ENCODE measurements at regions not wholly inside any gene's neighbourhood (a gene's known extent, or its start where the extent isn't known, plus 50 kb on each side); places are given as distances from the start of the nearest gene placed in this dataset.

DNA sequence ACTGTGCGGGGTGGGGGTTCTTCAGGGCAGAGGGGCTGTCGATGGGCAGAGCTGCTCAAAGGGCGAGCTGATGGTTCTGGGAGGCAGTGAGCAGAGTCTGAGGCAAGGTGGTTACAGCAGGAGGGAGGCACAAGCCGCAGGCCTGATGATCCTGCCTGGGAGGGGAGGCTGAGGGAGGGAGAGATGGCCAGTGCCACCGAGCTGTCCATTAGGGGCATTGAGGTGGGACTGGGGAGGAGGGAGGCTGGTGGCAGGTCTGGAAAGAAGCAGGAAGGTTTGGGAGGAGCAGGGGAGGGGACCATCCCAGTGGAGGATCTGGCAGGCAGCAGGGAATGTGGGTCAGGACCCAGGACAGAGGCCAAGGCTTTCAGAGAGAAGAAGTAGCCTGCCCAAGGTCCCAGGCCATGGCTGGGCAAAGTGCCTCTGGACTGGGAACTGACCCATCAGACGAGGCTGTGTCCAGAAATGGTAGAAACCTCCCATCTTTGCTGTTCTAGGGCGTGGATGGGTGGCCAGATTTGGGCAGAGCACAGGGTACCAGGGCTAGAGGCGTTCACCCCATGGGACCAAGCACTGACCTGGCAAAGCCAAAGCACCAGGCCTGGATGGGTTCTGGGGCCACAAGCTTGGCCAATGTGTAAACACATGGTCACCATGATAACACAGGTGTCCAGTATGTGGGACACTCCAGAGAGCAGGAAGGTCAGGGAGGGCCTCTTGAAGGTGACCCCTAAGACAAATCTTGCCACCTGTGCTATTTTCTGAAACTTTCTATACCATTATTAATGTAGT is 55.5 kb downstream of the INHBB start:
- DNase-seq (ENCODE audit: low read depth) = no peak

DNA sequence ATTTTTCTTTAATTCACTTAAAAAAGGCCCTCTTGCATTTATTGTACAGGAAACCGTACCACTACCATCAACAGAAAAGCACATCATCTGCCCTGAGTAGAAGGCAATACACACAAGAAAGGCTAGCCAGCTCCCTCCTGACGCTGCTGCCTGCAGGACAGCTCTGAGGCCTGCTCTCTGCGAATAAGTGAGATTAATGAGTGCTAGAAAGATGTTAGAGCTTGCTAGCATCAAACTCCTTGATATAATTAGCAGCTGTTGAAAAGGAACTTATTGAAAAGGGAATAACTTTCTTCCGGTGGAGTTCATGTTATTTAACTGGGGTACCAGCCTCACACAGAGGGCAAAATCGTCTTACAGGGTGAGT is 56.1 kb downstream of the INHBB start:
- no peak for DNase-seq (ENCODE audit: low read depth)

DNA sequence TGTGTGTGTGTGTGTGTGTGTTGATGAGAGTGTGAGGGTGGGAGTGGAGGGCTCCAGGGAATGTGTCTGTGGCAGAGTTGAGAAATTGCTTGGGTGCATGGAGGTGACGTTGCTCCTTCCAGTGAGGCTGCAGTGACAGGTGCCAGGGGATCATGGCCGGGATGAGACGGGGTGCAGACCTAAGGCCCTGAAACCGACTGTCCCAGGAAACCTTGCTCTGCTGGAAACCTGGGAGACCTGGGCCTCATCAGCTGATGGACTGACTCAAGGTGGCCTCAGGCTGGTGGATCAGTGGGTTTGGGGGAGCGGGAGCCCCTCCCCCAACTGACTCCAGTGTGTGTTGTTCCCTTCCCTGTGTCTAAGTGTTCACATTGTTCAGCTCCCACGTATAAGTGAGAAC is 56.6 kb downstream of the INHBB start:
- DNase-seq (ENCODE audit: low read depth) = no peak

DNA sequence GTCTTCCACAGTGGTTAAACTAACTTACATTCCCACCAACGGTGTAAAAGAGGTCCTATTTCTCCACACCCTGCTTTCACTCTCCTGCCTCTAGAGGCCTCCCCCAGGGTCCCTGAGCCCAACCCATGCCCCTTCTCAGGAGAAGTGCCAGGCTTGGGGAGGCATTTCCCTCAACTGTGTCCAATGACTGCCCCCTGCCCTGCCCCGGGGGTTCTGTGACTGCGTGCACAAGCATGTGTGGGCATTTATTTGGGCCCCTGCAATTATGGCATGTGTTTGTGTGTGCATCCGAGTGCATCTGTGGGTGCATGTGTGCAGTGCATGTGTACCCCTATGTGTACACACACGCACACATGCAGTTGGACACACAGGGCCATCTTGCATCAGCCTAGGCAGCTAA is 57.3 kb downstream of the INHBB start:
- DNase-seq (ENCODE audit: low read depth) = no peak

DNA sequence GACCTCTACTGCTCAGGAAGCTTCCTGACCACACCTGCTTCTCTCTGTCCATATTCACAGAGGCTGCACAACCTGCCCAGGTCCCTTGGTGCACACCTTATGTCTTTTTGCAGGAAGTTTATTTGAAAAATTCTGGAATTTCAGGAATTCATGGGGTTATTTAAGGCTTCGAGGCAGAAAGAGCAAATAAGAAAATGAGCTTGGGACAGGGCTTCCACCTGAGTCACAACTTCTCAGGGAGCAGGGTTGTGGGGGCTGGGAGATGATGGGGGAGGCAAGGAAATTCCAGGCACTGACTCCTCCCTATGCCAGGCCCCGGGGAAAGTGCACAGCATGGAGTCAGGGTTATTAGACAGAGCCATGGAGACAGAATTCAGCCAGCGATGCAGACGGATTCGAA is 57.7 kb downstream of the INHBB start:
- no peak for DNase-seq (ENCODE audit: low read depth)

DNA sequence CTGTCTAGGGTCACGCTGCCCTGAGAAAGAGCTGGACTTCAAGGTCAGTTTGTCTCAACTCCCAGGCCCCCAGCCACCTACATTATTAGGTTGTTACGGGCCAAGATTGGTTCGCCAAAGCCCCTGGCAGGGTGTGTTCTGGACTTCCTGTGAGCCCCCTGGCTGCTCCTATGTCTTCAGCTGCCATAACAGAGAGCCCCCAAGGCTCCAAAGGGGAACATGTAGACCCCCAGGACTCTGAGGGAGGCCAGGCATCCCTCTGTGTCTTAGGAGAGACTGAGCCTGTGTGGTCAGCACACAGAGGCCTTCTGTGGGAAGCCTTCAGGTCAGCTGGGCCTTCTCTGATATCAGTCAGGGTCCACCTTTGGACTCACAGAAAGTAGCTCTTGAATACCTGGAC is 58.3 kb downstream of the INHBB start:
- DNase-seq (ENCODE audit: low read depth) = no peak

DNA sequence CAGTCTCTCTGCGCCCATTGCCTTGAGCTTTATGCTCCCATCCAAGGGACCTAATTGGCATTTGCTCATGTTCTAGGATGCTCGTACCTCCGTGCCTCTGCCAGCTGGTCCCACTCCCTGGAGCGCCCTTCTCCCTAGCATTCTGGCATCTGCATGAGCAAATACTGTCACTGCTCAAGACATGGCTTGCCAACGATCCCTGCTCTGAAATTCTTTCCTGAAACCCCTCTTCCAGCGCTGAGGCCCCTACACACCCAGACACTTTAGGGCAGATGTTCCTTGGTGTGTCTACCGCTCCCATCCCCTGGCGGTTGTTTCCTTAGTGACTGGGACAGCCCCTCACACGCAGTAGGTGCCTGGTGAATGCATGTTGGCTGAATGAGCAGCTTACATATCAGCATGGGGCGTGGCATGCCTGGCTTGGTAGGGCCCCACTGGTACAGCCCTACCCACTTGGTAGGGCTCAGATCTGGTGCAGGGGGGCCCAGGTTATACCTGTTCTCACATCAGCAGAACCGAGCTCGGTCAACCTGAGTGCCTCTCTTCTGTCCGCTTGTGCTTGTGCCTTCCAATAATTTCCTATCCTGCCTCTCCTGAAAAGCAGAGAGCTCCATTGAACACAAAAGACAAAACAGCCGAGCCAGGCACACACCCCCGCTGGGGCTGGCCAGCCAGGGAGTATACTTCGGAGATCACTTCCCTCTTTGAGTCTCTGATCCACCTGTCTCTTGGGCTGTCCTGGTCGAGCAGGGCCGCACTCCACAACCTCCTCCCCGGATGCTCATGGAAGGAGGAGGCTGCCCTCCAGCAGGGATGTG is 59.2 kb downstream of the INHBB start:
- no peak for DNase-seq (ENCODE audit: low read depth)

DNA sequence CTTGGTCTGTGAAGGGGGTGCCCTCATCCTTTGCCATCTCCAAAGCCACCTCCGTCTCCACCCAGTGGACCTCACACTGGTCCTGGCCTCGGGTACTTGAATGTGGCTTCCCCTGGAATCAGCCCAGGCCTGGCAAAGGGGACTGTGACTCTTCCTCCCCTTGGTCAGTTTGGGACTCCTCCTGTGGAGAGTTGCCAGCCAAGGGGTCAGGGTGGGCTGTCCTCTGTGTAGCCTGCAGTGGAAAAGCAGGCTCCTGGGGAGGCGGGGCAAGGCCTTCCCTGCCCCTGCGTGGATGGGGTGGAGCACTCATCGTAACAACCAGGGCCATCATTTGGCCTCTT is 59.8 kb downstream of the INHBB start:
- DNase-seq (ENCODE audit: low read depth) = no peak

DNA sequence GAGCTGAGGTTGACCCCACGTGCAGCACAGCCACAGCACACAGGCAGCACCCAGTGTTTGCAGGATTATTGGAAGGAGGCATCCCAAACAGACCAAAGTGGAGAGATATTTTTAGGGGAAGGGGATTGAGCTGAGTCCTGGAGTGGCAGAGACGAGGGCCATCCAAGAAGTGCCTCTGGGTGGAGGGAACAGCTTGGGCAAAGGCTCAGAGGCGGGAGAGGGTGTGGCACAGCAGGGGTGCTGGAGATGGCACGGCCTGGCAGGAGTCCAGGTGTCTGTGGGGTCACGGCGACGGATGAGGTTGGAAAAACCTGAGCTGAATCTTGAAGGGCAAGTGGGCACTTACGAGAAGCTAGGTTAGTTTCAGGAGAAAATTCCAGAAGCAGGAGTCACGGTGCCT is 60.6 kb downstream of the INHBB start:
- DNase-seq (ENCODE audit: low read depth) = no peak

DNA sequence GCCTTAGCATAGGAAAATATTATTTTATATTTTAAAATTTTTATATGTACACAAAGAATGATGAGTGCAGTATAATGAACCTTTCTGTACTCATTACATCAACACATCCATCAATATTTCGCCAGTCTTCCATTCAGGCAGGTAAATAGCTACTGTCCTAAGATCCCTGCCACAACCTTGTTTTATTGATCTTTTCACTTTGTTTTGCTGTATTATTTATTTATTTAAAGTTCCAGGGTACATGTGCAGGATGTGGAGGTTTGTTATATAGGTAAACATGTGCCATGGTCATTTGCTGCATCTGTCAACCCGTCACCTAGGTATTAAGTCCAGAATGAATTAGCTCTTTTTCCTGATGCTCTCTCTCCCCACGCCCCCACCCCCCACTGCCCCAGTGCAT is 64.6 kb downstream of the INHBB start:
- DNase-seq (ENCODE audit: low read depth) = no peak

DNA sequence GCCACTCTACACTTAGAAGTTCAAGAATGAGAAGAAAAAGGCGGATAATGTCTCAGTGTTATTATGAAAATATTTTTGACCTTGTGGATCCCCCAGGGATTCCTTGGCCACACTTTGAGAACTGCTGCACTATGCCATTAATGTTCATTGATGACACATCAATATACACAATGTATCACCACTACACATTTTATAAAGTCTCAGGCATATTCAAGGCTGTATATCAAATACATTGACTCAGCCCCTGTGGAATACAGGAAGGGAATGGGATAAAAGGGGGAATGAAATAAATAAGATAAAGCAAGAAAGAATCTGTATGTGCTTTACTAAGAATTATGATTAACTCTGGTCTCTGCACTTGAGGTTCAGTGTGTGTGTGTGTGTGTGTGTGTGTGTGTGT is 69.1 kb downstream of the INHBB start:
- DNase-seq (ENCODE audit: low read depth) = no peak

DNA sequence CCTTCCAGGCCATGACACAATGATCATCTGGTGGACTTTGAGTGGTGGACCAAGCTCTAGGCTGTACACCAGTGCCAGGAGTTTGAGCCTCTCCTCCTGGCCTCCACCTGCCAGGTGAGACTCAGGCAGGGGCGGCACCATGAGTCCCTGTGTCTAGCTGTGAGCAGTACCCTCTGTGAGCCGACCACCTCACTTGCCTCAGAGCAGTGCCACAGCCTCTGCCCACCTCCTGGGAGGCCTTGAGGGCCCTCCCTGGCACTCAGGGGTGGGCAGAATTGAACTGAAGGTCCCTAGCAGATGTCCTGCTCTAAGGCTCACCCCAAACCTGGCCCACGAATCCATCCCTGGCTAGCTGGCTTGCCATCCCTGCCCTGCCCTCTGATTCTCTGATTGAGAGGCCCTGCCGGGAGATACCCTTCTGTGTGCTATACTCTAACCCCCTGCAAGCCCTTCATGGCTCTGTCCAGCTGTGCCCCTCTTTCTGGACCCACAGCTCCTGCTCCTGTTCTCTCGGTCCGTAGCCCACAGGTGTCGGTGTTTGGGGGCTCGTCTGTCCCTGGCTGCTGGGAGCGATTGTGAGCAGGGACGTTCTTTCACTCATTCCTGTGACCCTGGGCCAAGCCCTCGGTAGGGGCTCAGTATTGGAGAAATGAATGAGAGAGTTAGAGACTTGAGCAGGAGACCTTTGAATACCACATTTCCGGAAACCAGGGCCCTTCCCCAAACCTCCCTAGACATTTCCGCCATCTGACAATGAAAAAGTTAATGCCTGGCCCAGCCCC is 70.0 kb downstream of the INHBB start:
- no peak for DNase-seq (ENCODE audit: low read depth)

DNA sequence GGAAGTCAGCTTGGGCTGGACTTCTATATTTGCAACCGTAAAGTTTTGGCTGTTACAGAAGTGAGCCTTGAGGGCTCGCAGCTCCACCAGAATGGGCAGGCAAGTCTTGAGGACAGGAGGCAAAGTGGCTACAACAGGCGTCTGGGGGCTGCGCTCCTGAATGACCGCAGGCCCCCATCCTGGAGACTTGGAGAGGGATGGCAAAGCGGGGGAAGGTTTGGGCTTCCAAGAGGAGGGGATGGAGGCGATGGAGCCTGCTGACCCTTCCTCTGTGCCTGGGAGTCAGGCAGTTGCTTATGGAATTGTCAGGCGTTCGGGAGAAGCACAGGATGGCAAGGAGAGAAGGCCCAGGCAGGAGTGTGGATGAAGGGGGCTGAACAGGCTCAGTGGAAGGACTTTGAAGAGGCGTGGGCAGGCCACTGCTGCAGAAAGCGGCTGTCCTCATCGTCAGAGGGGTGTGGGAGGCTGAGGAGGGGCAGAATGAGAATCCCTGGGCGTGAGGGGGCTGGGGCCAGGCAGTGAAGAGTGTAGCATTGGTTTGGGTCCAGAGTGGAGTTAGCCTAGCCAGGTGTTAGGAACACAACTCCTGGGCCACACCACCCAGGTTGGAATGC is 72.3 kb downstream of the INHBB start:
- no peak for DNase-seq (ENCODE audit: low read depth)

DNA sequence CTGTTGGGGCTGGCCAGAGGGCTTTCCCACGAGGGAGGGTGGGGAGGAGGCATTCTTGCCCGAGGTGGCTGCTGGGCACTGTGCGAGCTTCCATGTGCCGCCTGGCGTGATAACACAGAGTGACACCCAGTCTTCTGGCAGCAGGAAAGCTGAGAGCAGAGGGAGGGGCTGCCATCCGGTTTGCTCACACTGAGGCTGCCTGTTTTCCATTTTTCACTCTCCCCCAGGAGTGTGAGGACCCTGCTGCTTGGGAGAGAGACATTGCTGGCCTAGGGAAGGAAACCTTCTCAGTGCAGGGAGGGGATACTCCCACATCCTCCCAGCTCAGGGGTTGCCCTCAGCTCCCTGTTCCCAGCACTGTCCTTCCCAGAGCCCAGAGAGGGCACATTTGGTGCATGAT is 73.1 kb downstream of the INHBB start:
- DNase-seq (ENCODE audit: low read depth) = no peak

DNA sequence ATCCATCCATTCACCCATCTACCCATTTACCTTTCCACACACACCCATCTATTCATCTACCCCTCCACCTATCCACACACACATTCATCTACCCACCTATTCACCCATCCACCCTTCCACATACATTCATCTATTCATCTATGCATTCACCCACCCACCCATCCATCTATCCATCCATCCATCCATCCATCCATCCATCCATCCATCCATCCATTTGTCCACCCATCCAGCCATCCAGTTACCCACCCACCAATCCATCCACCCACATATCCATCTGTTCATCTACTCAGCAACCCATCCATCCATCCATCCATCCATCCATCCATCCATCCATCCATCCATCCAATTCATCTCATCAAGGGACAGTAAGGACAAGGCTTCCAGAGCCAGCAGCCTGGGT is 74.0 kb downstream of the INHBB start:
- no peak for DNase-seq (ENCODE audit: low read depth)

DNA sequence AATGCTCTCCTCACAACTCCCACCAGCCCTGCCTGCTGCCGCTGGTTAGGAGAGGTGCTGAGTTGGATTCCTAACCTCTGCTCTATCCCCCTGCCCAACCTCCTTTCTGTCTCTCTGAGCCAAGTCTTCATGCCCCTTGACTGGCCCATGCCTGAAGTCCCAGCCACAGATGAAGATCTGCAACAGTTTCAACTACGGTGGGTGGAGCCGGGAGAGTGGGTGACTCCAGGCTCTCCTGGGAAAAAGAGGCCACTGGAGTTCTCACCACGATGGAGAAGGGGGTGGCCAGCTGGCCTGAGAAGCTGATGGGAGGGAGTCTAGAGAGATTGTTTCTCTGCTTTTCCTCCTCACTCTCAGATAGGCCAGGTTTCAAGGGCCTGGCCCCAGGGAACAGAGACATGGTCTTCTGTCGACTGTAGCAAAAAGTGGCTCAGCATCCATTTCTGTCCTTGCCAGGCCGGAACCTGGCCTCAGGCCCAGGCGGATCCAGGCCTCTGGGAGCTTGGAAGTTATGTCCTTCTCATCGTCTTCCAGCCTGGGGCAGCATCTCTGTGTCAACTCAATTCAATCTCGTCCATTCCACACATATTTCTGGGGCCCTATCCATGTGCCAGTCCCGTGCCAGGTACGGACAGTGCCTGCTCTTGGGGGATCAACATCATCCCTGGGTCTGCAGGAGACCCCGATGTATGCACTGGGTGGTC is 75.3 kb downstream of the INHBB start:
- no peak for DNase-seq (ENCODE audit: low read depth)

DNA sequence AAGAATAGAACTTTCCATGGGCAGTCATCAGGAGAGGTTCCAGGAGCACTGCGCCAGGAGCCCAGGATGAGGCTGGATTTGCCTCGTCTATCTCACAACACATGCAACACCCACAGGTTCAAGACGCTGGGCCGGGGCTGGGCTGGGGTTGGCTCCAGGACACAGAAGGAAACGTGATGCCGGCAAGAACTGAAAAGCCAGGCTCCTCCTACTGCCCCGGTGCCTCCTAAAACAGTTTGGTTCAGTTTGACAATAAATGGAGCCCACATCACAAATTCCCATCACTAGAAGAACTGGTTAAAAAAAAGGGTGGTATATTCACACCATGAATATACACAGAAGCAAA is 75.9 kb downstream of the INHBB start:
- no peak for DNase-seq (ENCODE audit: low read depth)

DNA sequence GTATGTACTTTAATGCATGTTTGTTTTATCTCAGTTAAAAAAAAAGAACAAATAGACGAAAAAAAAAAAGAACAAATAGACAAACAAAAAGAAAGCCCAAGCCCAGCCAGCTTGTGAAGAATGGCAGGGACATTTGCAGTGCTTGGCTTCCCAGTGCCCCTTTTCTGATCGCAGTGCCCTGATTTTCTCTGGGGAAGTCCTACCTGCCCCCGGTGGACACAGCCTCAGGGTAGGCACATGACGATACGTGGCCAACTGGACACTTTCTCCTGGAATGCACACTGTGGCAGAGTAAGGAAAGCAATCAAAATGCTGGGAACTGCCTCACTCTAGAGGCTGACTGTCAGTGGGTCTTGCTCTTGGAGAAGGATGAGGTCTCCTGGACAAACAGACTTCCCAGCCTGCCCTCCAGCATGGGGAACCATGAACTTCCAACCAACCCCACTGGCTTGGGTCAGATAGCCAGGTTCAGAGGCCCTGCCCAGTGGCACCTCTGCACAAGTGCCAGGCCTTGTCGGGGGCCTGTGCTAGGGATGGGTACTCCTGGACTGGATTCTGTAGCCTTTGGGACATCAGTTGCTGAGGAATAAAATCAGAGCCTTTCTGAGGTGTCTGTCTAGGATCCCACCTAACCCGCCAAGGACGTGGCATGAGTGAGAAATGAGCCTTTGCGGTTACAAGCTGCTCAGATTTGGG is 76.7 kb downstream of the INHBB start:
- no peak for DNase-seq (ENCODE audit: low read depth)

DNA sequence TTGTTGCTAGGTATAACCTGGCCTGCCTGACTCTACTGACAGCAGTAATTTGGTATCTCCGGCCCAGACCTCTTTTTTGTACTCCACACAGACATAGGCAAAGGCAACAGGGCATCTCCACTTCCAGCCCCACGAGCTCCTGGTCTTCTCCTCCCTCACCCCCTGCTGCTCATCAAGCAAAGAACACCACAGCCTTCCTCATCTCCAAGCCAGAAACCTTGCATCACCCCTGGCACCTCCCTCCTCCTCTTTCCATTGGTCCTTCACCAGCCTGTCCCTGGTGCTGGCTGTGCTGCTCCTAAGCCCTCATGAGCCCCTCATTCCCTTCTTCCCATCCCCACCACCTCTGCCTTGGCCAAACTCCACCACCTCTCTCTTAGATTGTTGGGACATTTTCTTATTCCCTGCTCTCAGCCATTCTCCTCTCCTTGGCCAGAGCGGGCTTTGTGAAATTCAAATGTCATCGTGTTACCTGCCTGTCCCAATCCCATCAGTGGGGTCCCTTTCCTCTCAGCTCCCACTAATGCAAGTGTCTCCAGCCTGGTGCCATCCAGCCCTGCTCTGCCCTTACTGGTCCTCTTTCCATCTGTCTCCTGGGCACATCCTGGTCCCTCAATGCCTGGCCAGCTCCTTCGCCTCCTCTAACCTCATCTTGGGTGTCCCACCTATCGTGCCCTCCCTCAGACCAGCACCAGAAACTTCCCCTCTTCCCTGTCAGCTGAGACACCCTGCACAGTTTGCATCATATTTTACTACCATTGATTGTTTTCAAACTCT is 77.4 kb downstream of the INHBB start:
- no peak for DNase-seq (ENCODE audit: low read depth)

DNA sequence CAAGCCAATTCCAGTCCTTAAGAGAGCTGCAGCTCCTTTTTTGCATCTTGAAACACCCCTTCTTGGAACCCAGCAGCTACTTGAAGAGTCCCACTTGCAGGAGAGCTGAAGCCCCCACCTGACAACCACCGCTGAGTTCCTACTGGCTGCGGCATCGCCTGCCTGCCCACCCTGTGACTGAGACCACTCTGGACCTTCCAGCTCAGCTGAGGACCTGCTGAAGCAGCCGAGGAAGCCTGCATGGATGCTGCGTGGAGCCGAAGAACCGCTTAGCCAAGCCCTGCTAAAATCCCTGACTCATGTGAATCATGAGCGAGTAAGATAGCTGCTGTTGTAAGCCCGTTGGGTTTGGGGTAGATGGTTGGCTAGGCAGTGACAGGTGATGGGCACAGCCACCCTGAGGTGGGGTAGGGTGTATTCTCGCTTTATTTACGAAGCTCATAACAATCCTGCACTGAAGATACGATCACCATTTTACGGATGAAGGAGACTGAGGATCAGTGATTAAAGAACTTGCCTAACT is 78.4 kb downstream of the INHBB start:
- DNase-seq (ENCODE audit: low read depth) = no peak

Measured in fibroblast of gingiva (primary cell).